Medulla oblongata (tissue), 1 donor: ENCODE measurements at regions not wholly inside any gene's neighbourhood (a gene's known extent, or its start where the extent isn't known, plus 50 kb on each side); places are given as distances from the start of the nearest gene placed in this dataset.

Source experiments
- DNase-seq: peaks from one replicate; pipeline ENCODE4 v3.0.0-alpha.2; 2015; ENCODE audit errors: extremely low spot score

DNA sequence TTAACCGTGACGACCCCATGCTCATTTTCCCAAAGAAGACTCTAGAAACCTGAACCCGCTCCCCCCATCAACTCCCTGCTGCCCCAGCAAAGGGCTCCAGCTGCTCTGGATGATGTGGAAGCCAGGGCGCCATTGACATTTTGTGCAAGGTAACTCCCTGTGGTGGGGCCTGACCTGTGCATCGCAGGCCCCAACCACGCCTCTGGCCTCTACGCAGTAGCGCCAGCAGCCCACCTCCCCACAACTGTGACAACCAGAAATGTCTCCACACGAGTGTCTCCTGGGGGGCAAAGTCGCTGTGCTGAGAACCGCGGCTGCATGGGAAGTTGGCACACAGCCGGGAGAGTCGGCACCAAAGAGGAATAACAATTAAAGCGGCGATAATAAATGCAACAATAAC lies 86.9 kb upstream of the PRR5 start:
- no peak for DNase-seq

DNA sequence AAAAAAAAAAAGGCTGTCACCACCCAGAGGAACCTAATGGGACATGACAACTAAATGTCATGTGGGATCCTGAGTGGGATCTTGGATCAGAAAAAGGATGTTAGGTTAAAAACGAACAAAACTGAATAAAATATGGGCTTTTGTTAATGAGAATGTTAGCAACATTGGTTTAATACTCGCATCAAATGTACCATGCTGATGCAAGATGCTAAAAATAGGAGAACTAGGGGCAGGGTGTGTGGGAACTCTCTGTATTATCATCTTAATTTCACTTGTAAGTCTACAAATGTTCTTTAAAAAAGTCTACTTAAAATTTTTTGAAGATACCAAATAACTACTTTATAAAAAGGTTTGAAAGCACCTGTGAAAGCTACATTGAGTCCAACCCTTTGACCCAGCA lies 88.8 kb upstream of the PRR5 start:
- DNase-seq = no peak

DNA sequence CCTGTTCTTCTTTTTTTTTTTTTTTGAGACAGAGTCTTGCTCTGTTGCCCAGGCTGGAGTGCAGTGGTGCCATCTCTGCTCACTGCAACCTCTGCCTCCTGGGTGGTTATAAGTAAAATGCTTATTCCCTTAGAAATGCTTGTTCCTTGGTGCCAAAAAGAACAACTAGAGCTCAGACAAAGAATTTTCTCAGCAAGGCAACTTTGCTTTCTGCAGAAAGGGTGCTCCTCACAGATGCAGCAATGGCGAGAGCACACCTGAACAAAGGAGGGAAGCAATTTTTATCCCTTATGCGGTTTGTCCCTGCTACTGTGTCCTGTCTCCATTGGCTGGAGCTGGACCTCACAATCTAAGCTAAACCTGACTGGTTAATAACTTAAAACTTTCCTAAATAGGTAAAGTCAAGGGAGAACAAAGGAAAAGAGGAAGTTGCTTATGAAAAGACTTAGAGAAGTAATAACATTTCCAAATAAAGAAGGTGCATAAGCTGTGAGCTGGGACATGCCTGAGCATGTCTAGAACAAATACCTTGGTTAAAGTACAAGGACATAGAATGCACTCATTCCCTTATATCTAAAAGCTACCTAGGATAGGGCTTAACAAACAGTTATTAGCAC lies 90.0 kb upstream of the PRR5 start:
- DNase-seq = no peak

DNA sequence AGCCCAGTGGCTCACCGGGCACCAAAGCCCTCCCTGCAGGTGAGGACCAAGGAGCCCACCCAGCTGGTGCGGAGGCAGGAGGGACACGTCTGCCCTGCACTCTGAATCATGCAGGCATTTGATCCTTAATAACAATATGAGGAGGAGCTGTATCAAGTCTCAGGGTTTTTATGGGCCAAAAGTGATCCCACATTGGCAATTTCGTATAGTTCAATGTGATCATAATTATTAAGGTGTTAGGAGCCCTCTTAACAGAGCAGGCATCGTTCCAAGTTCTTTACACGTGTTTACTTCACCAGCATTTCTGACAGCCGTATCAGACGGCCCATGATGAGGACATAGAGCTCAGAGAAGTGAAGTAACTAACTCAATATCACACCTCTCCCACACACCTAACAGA lies 91.9 kb upstream of the PRR5 start:
- DNase-seq = no peak

DNA sequence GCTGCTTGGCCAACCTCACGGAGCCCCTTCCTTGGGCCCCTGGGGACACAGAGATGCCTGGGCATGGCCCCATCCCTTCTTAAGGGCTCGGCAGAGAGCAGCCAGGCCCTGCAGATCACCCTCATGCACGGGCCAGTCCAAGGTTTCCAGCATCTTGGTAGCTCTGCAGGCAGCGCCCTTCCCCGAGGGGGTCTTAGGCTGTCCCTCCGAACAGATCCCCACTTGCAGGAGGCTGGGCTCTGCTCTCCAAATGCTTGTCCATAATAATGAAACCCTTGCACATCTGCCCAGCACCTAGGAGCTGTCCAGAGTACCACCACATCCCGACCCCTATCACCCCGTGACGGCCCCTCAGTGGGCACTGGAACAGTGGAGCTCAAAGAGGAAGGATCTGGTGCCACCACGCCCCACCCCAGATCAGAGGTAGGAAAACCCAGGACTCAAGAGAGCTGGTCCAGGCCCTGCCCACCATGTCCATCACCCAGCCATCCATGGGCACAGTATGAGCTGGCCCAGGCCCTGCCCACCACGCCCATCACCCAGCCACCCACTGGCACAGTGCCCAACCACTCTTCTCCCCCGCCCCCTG lies 92.5 kb upstream of the PRR5 start:
- no peak for DNase-seq

DNA sequence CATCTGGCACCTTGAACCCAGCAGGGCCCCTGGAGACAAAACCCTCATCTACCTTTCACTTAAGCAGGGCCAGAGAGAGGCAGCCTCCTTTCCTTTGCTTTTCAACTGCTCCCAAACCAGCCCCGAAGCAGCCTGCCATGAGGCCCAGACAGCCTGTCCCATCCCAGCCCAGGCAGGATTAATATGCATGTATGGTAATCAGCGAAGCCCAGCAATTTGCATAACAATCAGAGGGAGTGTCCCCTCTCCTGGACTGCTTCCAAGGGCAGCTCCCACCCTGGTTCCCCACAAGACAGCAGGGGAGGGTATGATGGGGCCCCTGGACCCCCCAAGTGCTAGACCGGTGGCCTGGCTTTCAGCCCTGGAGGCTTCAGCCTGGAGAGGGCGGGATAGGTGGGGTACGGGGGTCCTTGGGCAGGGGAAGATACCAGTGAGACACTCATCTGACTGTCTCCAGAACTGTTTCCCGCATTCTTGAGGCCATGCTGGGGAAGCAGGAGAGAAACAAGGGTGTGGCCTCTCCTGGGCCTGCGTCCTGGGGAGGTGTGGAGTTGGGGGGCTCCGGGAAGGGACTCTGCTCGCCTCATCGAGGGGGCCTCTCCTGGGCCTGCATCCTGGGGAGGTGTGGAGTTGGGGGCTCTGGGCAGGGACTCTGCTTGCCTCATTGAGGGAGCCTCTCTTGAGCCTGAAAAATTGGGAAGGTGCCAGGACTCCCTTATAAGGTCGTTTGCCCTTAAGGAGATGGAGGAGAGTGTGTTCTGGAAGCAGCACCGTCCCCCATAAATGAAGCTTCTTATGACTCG lies 93.2 kb upstream of the PRR5 start:
- no peak for DNase-seq

DNA sequence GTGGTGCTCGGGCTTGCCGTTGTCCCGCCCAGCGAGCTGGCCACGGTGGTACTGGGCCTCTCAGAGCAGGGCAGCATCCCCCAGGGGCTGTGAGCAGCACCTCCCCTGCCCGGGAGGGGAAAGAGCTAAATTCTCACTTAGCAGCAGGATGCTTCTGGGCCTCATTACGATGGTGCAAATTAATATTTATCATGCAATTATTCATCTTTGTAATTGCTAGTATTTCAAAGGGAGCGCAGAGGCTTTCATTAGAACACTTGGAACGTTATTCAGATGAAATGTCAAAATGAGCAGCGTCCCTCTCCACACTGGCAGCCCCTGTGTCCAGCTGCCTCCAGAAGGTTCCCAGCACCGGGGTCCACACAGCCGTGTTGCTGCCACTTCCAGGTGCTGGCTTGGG lies 95.9 kb upstream of the PRR5 start:
- no peak for DNase-seq

DNA sequence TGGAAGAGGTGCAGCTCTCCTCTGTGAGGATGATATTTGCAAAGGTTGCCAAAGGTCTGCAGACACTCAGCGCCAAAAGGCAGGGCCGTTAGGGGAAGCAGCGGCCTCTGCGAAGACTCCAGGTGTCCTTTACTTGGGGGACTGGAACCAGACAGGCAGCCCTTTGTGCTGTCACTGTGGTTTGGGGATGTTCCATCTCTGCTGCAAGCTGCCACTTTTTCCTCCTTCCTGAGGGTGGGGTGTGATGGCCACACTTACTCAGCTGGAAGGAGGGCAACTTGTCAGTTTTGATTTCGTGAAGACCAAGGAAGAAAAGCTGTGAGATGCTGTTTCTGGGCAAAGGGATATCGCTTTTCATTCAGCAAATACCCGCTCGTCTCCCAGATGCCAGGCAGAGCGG lies 96.5 kb upstream of the PRR5 start:
- no peak for DNase-seq

DNA sequence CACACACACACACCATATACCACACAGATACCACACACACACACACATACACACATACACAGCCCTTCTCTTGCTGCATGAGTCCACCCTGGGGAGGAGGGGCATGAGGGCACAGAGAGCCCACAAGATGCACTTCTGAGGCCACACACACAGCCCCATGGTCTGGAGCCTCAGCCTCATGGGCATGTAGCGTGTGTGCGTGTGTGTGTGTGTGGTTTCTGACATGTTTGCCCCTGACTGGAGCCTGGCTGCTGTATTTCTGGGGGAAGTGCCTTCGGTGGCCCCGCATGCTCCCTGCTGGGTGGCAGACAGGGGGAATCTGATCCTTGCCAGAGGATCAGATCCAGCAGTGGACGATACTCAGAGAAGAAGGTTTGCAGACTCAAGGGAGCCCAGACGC lies 97.0 kb upstream of the PRR5 start:
- DNase-seq = no peak

DNA sequence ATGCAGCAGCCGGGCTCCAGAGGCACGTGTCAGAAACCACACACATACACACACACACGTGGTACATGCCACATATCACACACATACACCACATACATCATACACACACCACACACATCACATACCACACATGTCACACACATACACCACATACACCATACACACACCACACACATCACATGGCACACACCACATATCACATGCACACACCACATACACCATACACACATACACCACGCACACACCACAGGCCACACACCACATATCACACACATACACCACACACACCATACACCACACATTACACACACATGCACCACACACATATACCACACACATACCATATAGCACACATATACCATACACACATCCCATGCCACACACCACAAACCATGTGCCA lies 97.5 kb upstream of the PRR5 start:
- DNase-seq = no peak

DNA sequence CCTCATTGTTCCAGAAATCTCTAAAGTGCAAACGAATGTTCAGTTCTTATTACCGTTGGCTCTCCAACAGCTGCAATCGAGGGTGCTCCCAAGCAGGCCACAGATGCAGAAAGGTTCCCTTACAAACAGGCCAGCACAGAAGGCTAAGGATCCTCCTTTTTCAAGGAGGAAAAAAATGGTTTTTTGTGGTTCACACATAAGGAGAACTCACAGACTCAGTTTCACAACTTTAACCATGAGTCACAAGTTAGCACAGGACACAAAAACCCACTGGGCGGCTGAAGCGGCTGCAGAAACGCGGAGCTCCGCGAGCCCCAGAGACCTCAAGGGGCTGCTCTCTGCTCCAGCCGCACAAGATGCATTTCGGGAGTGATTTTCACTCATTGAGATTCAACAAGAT lies 98.2 kb upstream of the PRR5 start:
- no peak for DNase-seq

DNA sequence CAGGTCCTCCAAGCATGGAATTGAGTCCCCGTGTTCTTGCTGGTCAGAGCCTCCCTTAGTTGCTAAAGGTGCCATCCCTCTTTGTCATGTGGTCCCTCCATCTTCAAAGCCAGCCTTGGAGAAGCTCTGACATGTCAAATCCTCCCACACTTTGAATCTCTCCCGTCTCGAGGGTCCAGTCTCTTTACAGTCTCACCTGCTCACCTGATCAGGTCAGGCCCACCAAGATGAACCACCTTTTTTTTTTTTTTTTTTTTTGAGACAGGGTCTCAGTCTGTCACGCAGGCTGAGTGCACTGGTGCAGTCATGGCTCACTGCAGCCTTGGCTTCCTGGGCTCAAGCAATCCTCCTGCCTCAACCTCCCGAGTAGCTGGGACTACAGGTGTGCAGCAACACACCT lies 100.3 kb upstream of the PRR5 start:
- DNase-seq = no peak

DNA sequence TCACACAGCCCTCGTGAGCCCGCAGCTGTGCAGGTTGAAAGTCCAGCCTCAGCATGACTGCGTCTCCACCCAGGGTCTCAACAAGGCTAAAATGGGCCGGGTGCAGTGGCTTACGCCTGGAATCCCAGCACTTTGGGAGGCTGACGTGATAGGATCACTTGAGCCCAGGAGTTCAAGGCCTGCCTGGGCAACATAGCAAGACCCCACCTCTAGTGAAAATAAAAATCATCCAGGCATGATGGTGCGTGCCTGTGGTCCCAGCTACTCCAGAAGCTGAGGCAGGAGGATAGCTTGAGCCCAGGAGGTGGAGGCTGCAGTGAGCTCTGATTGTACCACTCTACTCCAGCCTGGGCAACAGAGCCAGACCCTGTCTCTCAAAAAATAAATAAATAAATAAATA lies 100.8 kb upstream of the PRR5 start:
- DNase-seq = no peak

DNA sequence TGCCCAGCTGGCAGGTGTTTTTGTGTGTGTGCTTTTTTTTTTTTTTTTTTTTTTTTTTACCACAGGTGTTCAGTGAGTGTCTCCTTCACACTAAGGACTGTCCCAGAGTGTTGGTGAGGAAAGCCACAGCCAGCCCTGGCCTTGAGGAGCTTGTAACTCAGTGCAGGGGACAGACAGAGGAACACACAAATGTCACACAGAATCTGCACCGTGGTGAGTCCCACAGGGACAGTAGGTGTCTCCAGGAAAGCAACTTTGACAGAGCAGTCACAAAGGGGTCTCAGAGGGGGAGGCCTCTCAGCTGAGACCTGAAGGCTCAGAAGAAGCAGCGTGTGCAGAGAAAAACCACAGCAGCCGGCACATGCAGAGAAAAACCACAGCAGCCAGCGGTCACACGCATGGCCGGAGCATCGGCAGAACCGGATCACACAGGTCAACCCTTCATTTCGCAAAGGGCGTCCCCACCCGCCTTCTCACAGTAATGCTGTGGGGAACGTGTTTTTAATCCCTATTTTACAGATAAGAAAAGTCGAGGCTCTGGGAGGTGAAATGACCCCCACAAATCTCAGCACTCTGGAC lies 101.7 kb upstream of the PRR5 start:
- DNase-seq = no peak

DNA sequence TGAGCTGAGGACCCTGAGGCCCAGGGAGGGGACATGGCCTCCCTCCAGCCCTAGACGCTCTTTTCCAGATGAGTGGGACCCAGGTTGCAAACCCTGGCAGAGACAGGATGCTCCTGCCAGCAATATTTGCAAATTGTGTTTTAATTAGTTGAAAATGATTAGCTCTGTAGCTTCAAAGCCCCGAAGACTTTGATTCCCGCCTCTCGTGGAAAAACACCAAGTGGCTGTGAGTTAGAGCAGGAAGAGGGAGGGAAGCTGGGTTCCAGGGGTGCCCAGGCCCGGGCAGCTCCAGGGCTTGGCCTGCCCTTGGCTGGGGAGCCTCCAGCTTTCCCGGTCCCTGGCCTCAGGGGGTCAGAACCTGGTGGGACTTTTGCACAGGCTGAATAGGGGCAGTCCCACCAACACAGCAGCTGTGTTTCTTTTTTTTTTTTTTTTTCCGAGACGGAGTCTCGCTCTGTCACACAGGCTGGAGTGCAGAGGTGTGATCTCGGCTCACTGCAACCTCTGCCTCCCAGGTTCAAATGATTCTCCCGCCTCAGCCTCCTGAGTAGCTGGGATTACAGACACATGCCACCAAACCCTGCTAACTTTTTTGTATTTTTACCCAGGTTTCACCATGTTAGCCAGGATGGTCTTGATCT lies 101.6 kb upstream of the RTL6 start:
- DNase-seq = no peak

DNA sequence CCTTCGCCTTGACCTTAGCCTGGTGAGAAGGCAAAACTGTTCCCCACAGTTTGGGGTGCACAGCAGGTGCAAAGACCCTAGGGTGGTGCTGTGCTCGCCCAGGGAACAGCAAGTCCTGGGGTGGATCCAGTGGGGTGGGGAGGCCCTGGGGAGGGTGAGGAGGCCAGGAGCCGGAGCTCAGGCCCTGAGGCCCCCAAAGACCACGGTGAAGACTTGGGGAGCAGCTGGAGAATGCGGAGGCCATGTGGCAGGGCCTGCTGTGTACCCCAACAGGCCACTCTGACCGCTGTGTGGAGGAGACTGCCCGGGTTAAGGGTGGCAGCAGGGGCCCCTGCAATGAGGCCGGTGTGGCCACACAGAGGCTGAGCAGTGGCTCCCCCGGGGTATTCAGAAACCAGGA lies 101.1 kb upstream of the RTL6 start:
- no peak for DNase-seq

DNA sequence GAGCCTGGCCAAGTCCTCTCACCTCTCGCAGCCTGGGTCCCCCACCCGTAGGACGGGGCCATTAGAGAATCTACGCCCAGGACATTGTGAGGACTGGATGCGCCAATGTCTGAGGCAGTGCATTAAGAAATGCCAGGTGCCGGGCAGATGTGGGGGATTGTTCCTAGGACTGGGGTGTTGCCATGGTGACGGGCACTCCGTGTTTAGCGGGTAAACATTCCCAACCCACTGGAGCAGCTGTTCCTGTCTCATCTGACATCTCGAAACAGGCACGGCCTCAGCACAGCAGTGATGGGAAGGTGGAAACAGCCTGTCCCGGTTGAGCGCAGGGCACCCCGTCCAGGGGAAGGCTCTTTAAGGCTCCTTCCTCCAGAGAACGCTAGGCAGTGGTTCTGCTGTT lies 99.6 kb upstream of the RTL6 start:
- no peak for DNase-seq

DNA sequence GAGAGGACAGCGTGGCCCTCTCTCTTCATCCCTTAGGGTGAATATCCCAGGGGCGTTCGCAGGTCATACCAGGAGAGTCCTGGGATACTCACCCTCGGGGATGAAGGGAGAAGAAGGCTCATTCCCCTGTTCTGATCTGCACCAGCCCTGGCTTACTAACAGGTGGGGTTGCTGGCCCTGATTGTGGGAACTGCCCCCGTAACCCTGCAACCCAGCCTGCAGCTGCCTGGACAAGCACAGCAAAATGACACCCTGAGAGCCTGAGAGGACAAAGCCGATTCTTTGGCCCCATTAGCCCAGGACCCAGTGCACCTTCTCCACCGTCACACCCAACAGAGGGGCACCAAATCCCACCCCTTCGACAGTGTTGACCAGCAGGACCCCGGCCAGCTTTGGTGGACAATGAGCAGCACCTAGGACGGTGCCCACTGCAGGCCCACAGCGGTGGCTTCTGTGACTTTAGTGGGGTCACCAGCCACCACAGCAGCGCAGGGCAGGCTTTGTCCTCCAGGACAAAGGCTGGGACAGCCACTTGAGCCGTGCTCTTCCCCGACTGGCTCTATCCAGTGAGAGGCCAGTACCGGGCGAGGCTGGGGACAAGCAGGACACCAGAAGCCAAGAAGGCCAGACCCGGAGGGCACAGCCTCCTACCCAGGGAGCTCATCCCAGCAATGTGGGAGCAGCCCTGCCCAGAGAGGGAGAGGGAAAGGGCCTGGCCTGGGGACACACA lies 98.5 kb upstream of the RTL6 start:
- no peak for DNase-seq

DNA sequence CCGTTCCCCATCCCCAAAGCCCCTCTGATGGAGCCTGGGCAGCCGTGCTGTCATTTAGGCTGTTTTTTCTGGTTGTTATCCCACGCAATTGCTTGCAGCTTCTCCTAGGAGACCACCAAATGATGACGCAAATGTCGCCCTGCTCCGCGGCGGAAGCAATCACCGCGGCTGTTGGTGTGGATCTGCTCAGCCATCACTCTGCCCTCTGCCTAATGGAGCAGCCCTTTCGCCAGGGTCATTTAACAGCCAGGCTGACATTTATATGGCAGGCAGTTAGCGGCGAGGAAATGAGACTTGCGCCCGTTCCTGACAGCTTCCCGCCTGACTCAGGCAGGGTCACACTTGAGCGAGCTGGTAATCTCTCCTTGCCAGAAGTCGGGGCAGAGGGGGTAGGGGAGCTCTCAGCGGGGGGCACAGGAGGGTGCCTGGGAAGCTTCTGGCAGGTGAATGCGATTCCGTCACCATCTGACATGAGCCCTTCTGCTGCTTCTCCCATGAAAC lies 97.9 kb upstream of the RTL6 start:
- DNase-seq = no peak

DNA sequence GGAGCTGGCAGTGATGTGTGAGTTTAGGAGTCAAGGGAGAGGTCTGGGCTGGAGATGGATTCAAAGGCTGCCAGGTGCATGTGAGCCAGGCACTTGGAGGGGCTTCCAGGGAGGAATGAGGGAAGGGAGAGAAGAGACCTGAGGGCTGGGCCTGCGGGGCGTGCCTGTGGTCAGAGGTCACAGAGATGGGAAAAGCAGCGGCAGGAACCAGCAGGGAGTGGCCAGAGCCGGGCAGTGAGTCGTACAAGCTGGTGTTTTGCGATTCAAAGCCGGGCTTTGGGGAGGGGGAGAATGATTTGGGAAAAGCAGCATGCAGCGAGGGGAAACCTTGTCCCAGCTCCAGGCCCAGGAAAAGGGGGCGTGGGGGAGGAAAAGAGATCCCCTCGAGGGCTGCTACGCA lies 96.9 kb upstream of the RTL6 start:
- no peak for DNase-seq

DNA sequence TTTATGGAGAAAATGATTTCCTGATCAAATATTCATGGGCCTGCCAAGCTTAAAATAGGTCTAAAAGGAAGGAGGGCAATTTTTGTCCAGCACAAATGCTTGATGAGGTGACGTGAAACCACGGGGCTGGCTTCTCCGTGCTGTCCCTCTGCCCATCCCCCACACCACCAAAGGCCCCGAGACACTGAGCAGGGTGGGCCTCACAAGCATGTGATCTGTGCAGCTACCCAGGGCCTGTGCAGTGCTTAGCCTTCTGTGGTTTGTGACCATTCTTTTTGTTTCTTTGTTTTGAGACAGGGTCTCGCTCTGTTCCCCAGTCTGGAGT lies 94.8 kb upstream of the RTL6 start:
- DNase-seq = no peak
